ENCODE measurements at regions not wholly inside any gene's neighbourhood (a gene's known extent, or its start where the extent isn't known, plus 50 kb on each side); places are given as distances from the start of the nearest gene placed in this dataset.

- Histone ChIP-seq H3K36me3 (ENCODE audit: insufficient read depth, low read length) (no peaks in the 10 kb centered on the region), H3K9me3 (ENCODE audit: low read length) (no peaks in the 10 kb centered on the region), H3K9ac (ENCODE audit: low read length) (no peak overlapping the region), H3K27me3 (ENCODE audit: control insufficient read depth in 1 of 2, insufficient read depth in 2 of 2, low read length in 2 of 2) (no peaks in the 10 kb centered on the region), H3K4me3 (ENCODE audit: low read depth in 1 of 2, low read length in 2 of 2) (no peak overlapping the region), H3K27ac (ENCODE audit: low read depth, low read length) (no peak overlapping the region), H3K4me1 (ENCODE audit: insufficient read depth, low read length) (no peaks in the 10 kb centered on the region)
These were observed 64.0 kb upstream of the DUSP5 start for GRCh38 chr10:110433740-110434139.

GRCh38 chr10:110434489-110435096 lies 63.1 kb upstream of the DUSP5 start:
- H3K4me3 ChIP-seq (ENCODE audit: low read depth in 1 of 2, low read length in 2 of 2), result no peak overlapping the region
- no peaks in the 10 kb centered on the region for H3K27me3 ChIP-seq (ENCODE audit: control insufficient read depth in 1 of 2, insufficient read depth in 2 of 2, low read length in 2 of 2)
- no peaks in the 10 kb centered on the region for H3K9me3 ChIP-seq (ENCODE audit: low read length)
- no peaks in the 10 kb centered on the region for H3K4me1 ChIP-seq (ENCODE audit: insufficient read depth, low read length)
- no peak overlapping the region for H3K27ac ChIP-seq (ENCODE audit: low read depth, low read length)
- H3K36me3 ChIP-seq (ENCODE audit: insufficient read depth, low read length), result no peaks in the 10 kb centered on the region
- no peak overlapping the region for H3K9ac ChIP-seq (ENCODE audit: low read length)

GRCh38 chr10:110436554-110437350 lies 61.0 kb upstream of the DUSP5 start:
- Histone ChIP-seq H3K27ac (ENCODE audit: low read depth, low read length) (no peak overlapping the region), H3K4me1 (ENCODE audit: insufficient read depth, low read length) (no peaks in the 10 kb centered on the region), H3K27me3 (ENCODE audit: control insufficient read depth in 1 of 2, insufficient read depth in 2 of 2, low read length in 2 of 2) (no peaks in the 10 kb centered on the region), H3K36me3 (ENCODE audit: insufficient read depth, low read length) (no peaks in the 10 kb centered on the region), H3K9me3 (ENCODE audit: low read length) (no peaks in the 10 kb centered on the region), H3K9ac (ENCODE audit: low read length) (no peak overlapping the region), H3K4me3 (ENCODE audit: low read depth in 1 of 2, low read length in 2 of 2) (no peak overlapping the region)

GRCh38 chr10:110437351-110437605 lies 60.4 kb upstream of the DUSP5 start:
- H3K27me3 ChIP-seq (ENCODE audit: control insufficient read depth in 1 of 2, insufficient read depth in 2 of 2, low read length in 2 of 2), result no peaks in the 10 kb centered on the region
- no peak overlapping the region for H3K4me3 ChIP-seq (ENCODE audit: low read depth in 1 of 2, low read length in 2 of 2)
- no peaks in the 10 kb centered on the region for H3K9me3 ChIP-seq (ENCODE audit: low read length)
- H3K27ac ChIP-seq (ENCODE audit: low read depth, low read length), result no peak overlapping the region
- no peaks in the 10 kb centered on the region for H3K36me3 ChIP-seq (ENCODE audit: insufficient read depth, low read length)
- H3K4me1 ChIP-seq (ENCODE audit: insufficient read depth, low read length), result no peaks in the 10 kb centered on the region
- no peak overlapping the region for H3K9ac ChIP-seq (ENCODE audit: low read length)

- Histone ChIP-seq H3K36me3 (ENCODE audit: insufficient read depth, low read length) (no peaks in the 10 kb centered on the region), H3K9ac (ENCODE audit: low read length) (no peak overlapping the region)
These were observed 59.9 kb upstream of the DUSP5 start for GRCh38 chr10:110437761-110438341.

GRCh38 chr10:110442746-110443145 lies 55.0 kb upstream of the DUSP5 start:
- H3K27ac ChIP-seq (ENCODE audit: low read depth, low read length), result no peak overlapping the region
- no peak overlapping the region for H3K4me3 ChIP-seq (ENCODE audit: low read depth in 1 of 2, low read length in 2 of 2)
- no peaks in the 10 kb centered on the region for H3K36me3 ChIP-seq (ENCODE audit: insufficient read depth, low read length)
- H3K9me3 ChIP-seq (ENCODE audit: low read length), result no peaks in the 10 kb centered on the region
- H3K27me3 ChIP-seq (ENCODE audit: control insufficient read depth in 1 of 2, insufficient read depth in 2 of 2, low read length in 2 of 2), result no peaks in the 10 kb centered on the region
- H3K9ac ChIP-seq (ENCODE audit: low read length), result no peak overlapping the region
- H3K4me1 ChIP-seq (ENCODE audit: insufficient read depth, low read length), result no peaks in the 10 kb centered on the region

More at GRCh38 chr10:110437761-110438341, 59.9 kb upstream of the DUSP5 start:
- H3K9me3 ChIP-seq (ENCODE audit: low read length), result no peaks in the 10 kb centered on the region
- H3K27me3 ChIP-seq (ENCODE audit: control insufficient read depth in 1 of 2, insufficient read depth in 2 of 2, low read length in 2 of 2), result no peaks in the 10 kb centered on the region
- H3K4me3 ChIP-seq (ENCODE audit: low read depth in 1 of 2, low read length in 2 of 2), result no peak overlapping the region
- H3K4me1 ChIP-seq (ENCODE audit: insufficient read depth, low read length), result no peaks in the 10 kb centered on the region
- H3K27ac ChIP-seq (ENCODE audit: low read depth, low read length), result no peak overlapping the region

- H3K9ac ChIP-seq (ENCODE audit: low read length), result no peak overlapping the region
- H3K27me3 ChIP-seq (ENCODE audit: control insufficient read depth in 1 of 2, insufficient read depth in 2 of 2, low read length in 2 of 2), result no peaks in the 10 kb centered on the region
- H3K9me3 ChIP-seq (ENCODE audit: low read length), result no peaks in the 10 kb centered on the region
- H3K27ac ChIP-seq (ENCODE audit: low read depth, low read length), result no peak overlapping the region
- H3K4me3 ChIP-seq (ENCODE audit: low read depth in 1 of 2, low read length in 2 of 2), result no peak overlapping the region
- H3K36me3 ChIP-seq (ENCODE audit: insufficient read depth, low read length), result no peaks in the 10 kb centered on the region
- H3K4me1 ChIP-seq (ENCODE audit: insufficient read depth, low read length), result no peaks in the 10 kb centered on the region
These were observed 54.3 kb upstream of the DUSP5 start for GRCh38 chr10:110443239-110444003.

- H3K4me1 ChIP-seq (ENCODE audit: insufficient read depth, low read length), result no peaks in the 10 kb centered on the region
- H3K4me3 ChIP-seq (ENCODE audit: low read depth in 1 of 2, low read length in 2 of 2), result no peak overlapping the region
- no peaks in the 10 kb centered on the region for H3K36me3 ChIP-seq (ENCODE audit: insufficient read depth, low read length)
- no peak overlapping the region for H3K27ac ChIP-seq (ENCODE audit: low read depth, low read length)
- no peaks in the 10 kb centered on the region for H3K9me3 ChIP-seq (ENCODE audit: low read length)
- H3K27me3 ChIP-seq (ENCODE audit: control insufficient read depth in 1 of 2, insufficient read depth in 2 of 2, low read length in 2 of 2), result no peaks in the 10 kb centered on the region
- H3K9ac ChIP-seq (ENCODE audit: low read length), result no peak overlapping the region
These were observed 53.7 kb upstream of the DUSP5 start for GRCh38 chr10:110444004-110444337.

GRCh38 chr10:110445871-110446270 lies 51.8 kb upstream of the DUSP5 start:
- no peaks in the 10 kb centered on the region for H3K9me3 ChIP-seq (ENCODE audit: low read length)
- no peak overlapping the region for H3K4me3 ChIP-seq (ENCODE audit: low read depth in 1 of 2, low read length in 2 of 2)
- no peak overlapping the region for H3K9ac ChIP-seq (ENCODE audit: low read length)
- H3K4me1 ChIP-seq (ENCODE audit: insufficient read depth, low read length), result no peaks in the 10 kb centered on the region
- no peaks in the 10 kb centered on the region for H3K36me3 ChIP-seq (ENCODE audit: insufficient read depth, low read length)
- no peaks in the 10 kb centered on the region for H3K27me3 ChIP-seq (ENCODE audit: control insufficient read depth in 1 of 2, insufficient read depth in 2 of 2, low read length in 2 of 2)
- no peak overlapping the region for H3K27ac ChIP-seq (ENCODE audit: low read depth, low read length)

- H3K9me3 ChIP-seq (ENCODE audit: low read length), result no peaks in the 10 kb centered on the region
- no peak overlapping the region for H3K9ac ChIP-seq (ENCODE audit: low read length)
- H3K36me3 ChIP-seq (ENCODE audit: insufficient read depth, low read length), result no peaks in the 10 kb centered on the region
- H3K27me3 ChIP-seq (ENCODE audit: control insufficient read depth in 1 of 2, insufficient read depth in 2 of 2, low read length in 2 of 2), result no peaks in the 10 kb centered on the region
- no peak overlapping the region for H3K4me3 ChIP-seq (ENCODE audit: low read depth in 1 of 2, low read length in 2 of 2)
- no peak overlapping the region for H3K27ac ChIP-seq (ENCODE audit: low read depth, low read length)
- H3K4me1 ChIP-seq (ENCODE audit: insufficient read depth, low read length), result no peaks in the 10 kb centered on the region
These were observed 51.4 kb upstream of the DUSP5 start for GRCh38 chr10:110446277-110446676.

- H3K9me3 ChIP-seq (ENCODE audit: low read length), result no peaks in the 10 kb centered on the region
- no peak overlapping the region for H3K27ac ChIP-seq (ENCODE audit: low read depth, low read length)
- H3K36me3 ChIP-seq (ENCODE audit: insufficient read depth, low read length), result no peaks in the 10 kb centered on the region
- no peak overlapping the region for H3K4me3 ChIP-seq (ENCODE audit: low read depth in 1 of 2, low read length in 2 of 2)
- H3K9ac ChIP-seq (ENCODE audit: low read length), result no peak overlapping the region
- no peaks in the 10 kb centered on the region for H3K4me1 ChIP-seq (ENCODE audit: insufficient read depth, low read length)
- no peaks in the 10 kb centered on the region for H3K27me3 ChIP-seq (ENCODE audit: control insufficient read depth in 1 of 2, insufficient read depth in 2 of 2, low read length in 2 of 2)
These were observed 50.6 kb upstream of the DUSP5 start for GRCh38 chr10:110446954-110447608.
